Tibial nerve (tissue), 3 donors: ENCODE measurements at regions not wholly inside any gene's neighbourhood (a gene's known extent, or its start where the extent isn't known, plus 50 kb on each side); places are given as distances from the start of the nearest gene placed in this dataset.

Experiments used
- CTCF ChIP-seq, 5 experiments: fragments of 200-600 bp in 3 of 5; fragments of 450-650 bp in 2 of 5; sonication (generic) in 3 of 5; IDR thresholded peaks; one replicate each; pipeline ENCODE4 v1.5.1; 2016 to 2019; ENCODE audit warnings: antibody characterized with exemption in 5 of 5, mild to moderate bottlenecking in 3 of 5, moderate library complexity in 2 of 5
- POLR2A ChIP-seq, 2 donors: fragments of 450-650 bp; IDR thresholded peaks; one replicate each; pipeline ENCODE4 v1.6.1; 2017; ENCODE audit warnings: antibody characterized with exemption in 2 of 2, mild to moderate bottlenecking in 2 of 2, moderate library complexity in 2 of 2

GRCh38 chr12:20105943-20106342 is 262.4 kb upstream of the PDE3A start:
- TF ChIP-seq CTCF (IDR thresholded peaks at IDR 0.05) (no peak), POLR2A (IDR thresholded peaks at IDR 0.05) (no peak)
